Vagina (tissue), 2 donors: ENCODE measurements at regions not wholly inside any gene's neighbourhood (a gene's known extent, or its start where the extent isn't known, plus 50 kb on each side); places are given as distances from the start of the nearest gene placed in this dataset.

Source experiments
- POLR2A ChIP-seq, 2 donors: fragments of 450-650 bp; IDR thresholded peaks; one replicate each; pipeline ENCODE4 v1.6.1; 2017; ENCODE audit warnings: antibody characterized with exemption in 2 of 2, mild to moderate bottlenecking in 2 of 2, moderate library complexity in 2 of 2
- POLR2AphosphoS5 ChIP-seq, 2 donors: sonication (generic); formaldehyde crosslinking; IDR thresholded peaks; one replicate each; pipeline ENCODE4 v1.9.0; 2017; ENCODE audit warnings: antibody characterized with exemption in 2 of 2, mild to moderate bottlenecking in 2 of 2, low read depth in 1 of 2; ENCODE audit not compliant: insufficient read depth in 1 of 2

GRCh38 chr12:58097741-58098140 lies 156.4 kb downstream of the ATP23 start:
- TF ChIP-seq POLR2A (IDR thresholded peaks at IDR 0.05) (no peak), POLR2AphosphoS5 (IDR thresholded peaks at IDR 0.05; ENCODE audit: insufficient read depth in 1 of 2, low read depth in 1 of 2) (no peak)
